ENCODE measurements at regions not wholly inside any gene's neighbourhood (a gene's known extent, or its start where the extent isn't known, plus 50 kb on each side); places are given as distances from the start of the nearest gene placed in this dataset.

- Histone ChIP-seq H3K9me3 (no peaks in the 10 kb centered on the region), H3K27me3 (ENCODE audit: insufficient read depth in 3 of 3, low read length in 2 of 3) (peaks cover 0 to 14% (median 4%) of the 10 kb centered on the region in 3 donors), H3K4me1 (peaks cover 3% of the 10 kb centered on the region), H3K36me3 (ENCODE audit: insufficient read depth in 1 of 2, low read depth in 1 of 2) (no peaks in the 10 kb centered on the region), H3K27ac (no peak overlapping the region), H3K4me3 (no peak overlapping the region)
- intact Hi-C loops (cut with DNase I): no loop called here
- ATAC-seq (no peak), DNase-seq (no peak)
- WGBS, 3 donors: 91 to 93% (median 93%) methylated on average over 8 of the region's 8 CpGs
- TF ChIP-seq, protein P1, sequence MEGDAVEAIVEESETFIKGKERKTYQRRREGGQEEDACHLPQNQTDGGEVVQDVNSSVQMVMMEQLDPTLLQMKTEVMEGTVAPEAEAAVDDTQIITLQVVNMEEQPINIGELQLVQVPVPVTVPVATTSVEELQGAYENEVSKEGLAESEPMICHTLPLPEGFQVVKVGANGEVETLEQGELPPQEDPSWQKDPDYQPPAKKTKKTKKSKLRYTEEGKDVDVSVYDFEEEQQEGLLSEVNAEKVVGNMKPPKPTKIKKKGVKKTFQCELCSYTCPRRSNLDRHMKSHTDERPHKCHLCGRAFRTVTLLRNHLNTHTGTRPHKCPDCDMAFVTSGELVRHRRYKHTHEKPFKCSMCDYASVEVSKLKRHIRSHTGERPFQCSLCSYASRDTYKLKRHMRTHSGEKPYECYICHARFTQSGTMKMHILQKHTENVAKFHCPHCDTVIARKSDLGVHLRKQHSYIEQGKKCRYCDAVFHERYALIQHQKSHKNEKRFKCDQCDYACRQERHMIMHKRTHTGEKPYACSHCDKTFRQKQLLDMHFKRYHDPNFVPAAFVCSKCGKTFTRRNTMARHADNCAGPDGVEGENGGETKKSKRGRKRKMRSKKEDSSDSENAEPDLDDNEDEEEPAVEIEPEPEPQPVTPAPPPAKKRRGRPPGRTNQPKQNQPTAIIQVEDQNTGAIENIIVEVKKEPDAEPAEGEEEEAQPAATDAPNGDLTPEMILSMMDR (IDR thresholded peaks at IDR 0.05): no peak
These were observed 253.8 kb upstream of the CADM1 start for GRCh38 chr11:115758011-115758410.

GRCh38 chr11:115751243-115752015 is 247.2 kb upstream of the CADM1 start:
- peaks cover 0 to 3% (median 2%) of the 10 kb centered on the region in 3 donors for H3K27me3 ChIP-seq (ENCODE audit: insufficient read depth in 3 of 3, low read length in 2 of 3)
- DNase-seq: no peak
- 74 to 85% (median 82%) methylated on average over 6 of the region's 6 CpGs for WGBS, 3 donors

DNA sequence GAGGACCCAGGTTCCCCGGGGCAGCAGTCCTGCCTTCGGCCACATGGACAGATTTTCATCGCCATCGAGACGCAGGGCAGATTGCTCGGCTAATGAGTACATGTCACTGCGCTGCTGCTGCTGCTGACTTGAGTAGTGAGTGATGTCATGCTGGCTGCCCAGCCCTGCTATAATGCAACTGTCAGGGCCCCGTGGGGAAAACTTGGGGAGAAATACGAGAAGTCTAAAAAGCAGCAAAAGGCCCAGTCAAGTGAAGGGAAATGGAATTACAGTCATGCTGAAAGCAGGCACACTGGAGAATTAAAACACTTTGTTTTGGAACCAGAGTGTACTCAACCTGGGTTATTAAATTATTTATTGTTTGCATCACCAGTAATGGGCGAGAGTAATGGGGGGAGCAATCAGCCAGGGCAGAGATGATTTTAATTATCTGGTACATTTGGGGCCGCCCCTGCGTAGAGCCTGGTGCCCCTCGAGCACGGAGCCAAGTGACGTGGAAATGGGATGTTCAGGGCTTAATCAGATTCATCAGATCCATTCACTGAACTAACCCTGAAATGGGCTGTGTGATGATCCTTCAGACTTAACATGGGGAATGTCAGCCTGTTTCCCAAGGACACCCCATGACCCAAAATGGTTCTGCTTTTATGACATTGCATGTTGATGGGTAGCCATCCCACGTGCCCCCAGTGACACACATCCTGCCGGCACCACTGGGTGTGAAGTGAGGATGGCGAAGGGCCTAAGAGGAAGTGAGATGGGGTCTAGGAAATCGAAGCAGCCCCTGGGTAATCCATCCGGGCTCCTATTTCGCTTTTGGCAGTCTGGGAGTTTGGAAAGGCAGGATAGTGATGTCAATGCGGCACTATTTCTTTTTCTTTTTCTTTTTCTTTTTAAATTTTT is 241.6 kb upstream of the CADM1 start:
- DNase-seq (peak; percentile 45 to 77), ATAC-seq (peak in 1 of 4 donors; percentile 45)
- Histone ChIP-seq H3K36me3 (ENCODE audit: insufficient read depth in 1 of 2, low read depth in 1 of 2) (no peaks in the 10 kb centered on the region), H3K27me3 (ENCODE audit: insufficient read depth in 3 of 3, low read length in 2 of 3) (peaks cover 0 to 2% (median 0%) of the 10 kb centered on the region in 3 donors), H3K4me1 (no peaks in the 10 kb centered on the region), H3K4me3 (no peak overlapping the region), H3K27ac (no peak overlapping the region), H3K9me3 (no peaks in the 10 kb centered on the region)
- intact Hi-C loops (cut with DNase I): no loop called here
- TF ChIP-seq, protein P1 (IDR thresholded peaks at IDR 0.05): no peak
- WGBS, 3 donors: 49 to 64% (median 56%) methylated on average over 22 of the region's 22 CpGs

More at GRCh38 chr11:115751243-115752015, 247.2 kb upstream of the CADM1 start:
- TF ChIP-seq, protein P1 (IDR thresholded peaks at IDR 0.05): no peak
- no peak for ATAC-seq
- H3K27ac ChIP-seq: no peak overlapping the region
- H3K4me3 ChIP-seq: no peak overlapping the region
- intact Hi-C loops (cut with DNase I): loop anchor here in 1 of 2 donors (5.0 kb wide), 1 partner anchor 1914 kb away; no protein-coding TSS in a partner anchor
- no peaks in the 10 kb centered on the region for H3K4me1 ChIP-seq
- H3K9me3 ChIP-seq: no peaks in the 10 kb centered on the region
- H3K36me3 ChIP-seq (ENCODE audit: insufficient read depth in 1 of 2, low read depth in 1 of 2): no peaks in the 10 kb centered on the region

- ATAC-seq (no peak), DNase-seq (no peak)
- intact Hi-C loops (cut with DNase I): no loop called here
- 76 to 86% (median 83%) methylated on average over 7 of the region's 7 CpGs for WGBS, 3 donors
- no peaks in the 10 kb centered on the region for H3K4me1 ChIP-seq
- H3K27ac ChIP-seq: no peak overlapping the region
- H3K4me3 ChIP-seq: no peak overlapping the region
- peaks cover 0 to 2% (median 0%) of the 10 kb centered on the region in 3 donors for H3K27me3 ChIP-seq (ENCODE audit: insufficient read depth in 3 of 3, low read length in 2 of 3)
- no peaks in the 10 kb centered on the region for H3K36me3 ChIP-seq (ENCODE audit: insufficient read depth in 1 of 2, low read depth in 1 of 2)
- no peaks in the 10 kb centered on the region for H3K9me3 ChIP-seq
- TF ChIP-seq, protein P1 (IDR thresholded peaks at IDR 0.05): no peak
These were observed 240.9 kb upstream of the CADM1 start for GRCh38 chr11:115745066-115745465.
